Right atrium auricular region (tissue), 2 donors: ENCODE measurements at regions not wholly inside any gene's neighbourhood (a gene's known extent, or its start where the extent isn't known, plus 50 kb on each side); places are given as distances from the start of the nearest gene placed in this dataset.

Experiments used
- DNase-seq: peaks from one replicate; pipeline ENCODE4 v3.0.0-alpha.2; 2019; ENCODE audit warnings: low spot score
- H3K27ac ChIP-seq, 2 donors: fragments of 200-600 bp; sonication (generic); 1 replicate in 1 of 2; 2 replicates in 1 of 2; pipeline ENCODE4 v1.5.1; 2016 to 2019
- H3K27me3 ChIP-seq, 2 donors: fragments of 200-600 bp; sonication (generic); one replicate each; pipeline versions ENCODE4 v1.5.1 to v1.6.0; 2017 to 2019
- H3K36me3 ChIP-seq: fragments of 200-600 bp; sonication (generic); one replicate; pipeline ENCODE4 v1.5.1; 2016
- H3K4me1 ChIP-seq, 2 donors: fragments of 200-600 bp; sonication (generic); one replicate each; pipeline versions ENCODE4 v1.5.1 to v1.6.0; 2017 to 2019
- H3K4me3 ChIP-seq, 2 donors: fragments of 200-600 bp; sonication (generic); 1 replicate in 1 of 2; 2 replicates in 1 of 2; pipeline ENCODE4 v1.5.1; 2017 to 2019; ENCODE audit warnings: mild to moderate bottlenecking in 1 of 2, moderate library complexity in 1 of 2
- H3K9me3 ChIP-seq, 2 donors: fragments of 200-600 bp; sonication (generic); one replicate each; pipeline ENCODE4 v1.5.1; 2019
- CTCF ChIP-seq, 2 donors: fragments of 200-600 bp; sonication (generic); IDR thresholded peaks; one replicate each; pipeline ENCODE4 v1.5.1; 2019; ENCODE audit warnings: antibody characterized with exemption in 2 of 2

- no peaks in the 10 kb centered on the region for H3K4me1 ChIP-seq
- no peak for TF ChIP-seq CTCF (IDR thresholded peaks at IDR 0.05)
- DNase-seq, result no peak
- no peaks in the 10 kb centered on the region for H3K27me3 ChIP-seq
- no peaks in the 10 kb centered on the region for H3K9me3 ChIP-seq
- no peak overlapping the region for H3K4me3 ChIP-seq
- H3K27ac ChIP-seq, result no peak overlapping the region
- no peaks in the 10 kb centered on the region for H3K36me3 ChIP-seq
Observed at GRCh38 chr11:106619320-106619990, 398.8 kb downstream of the GUCY1A2 start.

- Histone ChIP-seq H3K36me3 (no peaks in the 10 kb centered on the region), H3K27ac (no peak overlapping the region), H3K4me3 (no peak overlapping the region), H3K27me3 (no peaks in the 10 kb centered on the region), H3K9me3 (no peaks in the 10 kb centered on the region), H3K4me1 (no peaks in the 10 kb centered on the region)
- TF ChIP-seq CTCF (IDR thresholded peaks at IDR 0.05), result no peak
- no peak for DNase-seq
Observed at GRCh38 chr11:106621484-106621883, 396.8 kb downstream of the GUCY1A2 start.
